Activated CD4-positive, CD25-positive, alpha-beta regulatory T cell treated with anti-CD3 and anti-CD28 coated beads, Interleukin-2, amount 50 U/mL, for 24 hours (primary cell): ENCODE measurements at regions not wholly inside any gene's neighbourhood (a gene's known extent, or its start where the extent isn't known, plus 50 kb on each side); places are given as distances from the start of the nearest gene placed in this dataset.

Source experiments
- ATAC-seq, 2 donors: fragments of 150-1000 bp; cut with Tn5 transposase; one replicate each; pipeline ENCODE4 v1.10.0; 2021; ENCODE audit warnings: mild to moderate bottlenecking in 1 of 2, moderate library complexity in 1 of 2

- ATAC-seq: no peak
Measured at GRCh38 chr11:97336064-97336463, 946.3 kb downstream of the JRKL start.

GRCh38 chr11:97345032-97345431 lies 955.2 kb downstream of the JRKL start:
- ATAC-seq: no peak

- ATAC-seq: no peak
Measured at GRCh38 chr11:97349201-97349600, 959.4 kb downstream of the JRKL start.

- ATAC-seq: no peak
Measured at GRCh38 chr11:97351939-97352338, 962.1 kb downstream of the JRKL start.

GRCh38 chr11:97354026-97354425 lies 964.2 kb downstream of the JRKL start:
- ATAC-seq: no peak

- no peak for ATAC-seq
Measured at GRCh38 chr11:97354576-97354975, 964.8 kb downstream of the JRKL start.

GRCh38 chr11:97355230-97355629 lies 965.4 kb downstream of the JRKL start:
- ATAC-seq: no peak

- no peak for ATAC-seq
Measured at GRCh38 chr11:97356144-97356543, 966.3 kb downstream of the JRKL start.

GRCh38 chr11:97359016-97359415 lies 969.2 kb downstream of the JRKL start:
- ATAC-seq: no peak

GRCh38 chr11:97361812-97362378 lies 972.1 kb downstream of the JRKL start:
- no peak for ATAC-seq

- no peak for ATAC-seq
Measured at GRCh38 chr11:97363331-97363730, 973.5 kb downstream of the JRKL start.

GRCh38 chr11:97364047-97364446 lies 974.2 kb downstream of the JRKL start:
- no peak for ATAC-seq

GRCh38 chr11:97367406-97368083 lies 977.7 kb downstream of the JRKL start:
- no peak for ATAC-seq

GRCh38 chr11:97389270-97389669 lies 999.5 kb downstream of the JRKL start:
- ATAC-seq: no peak

GRCh38 chr11:97398246-97398645 lies 1008.4 kb downstream of the JRKL start:
- no peak for ATAC-seq

- ATAC-seq: no peak
Measured at GRCh38 chr11:97409141-97409540, 1019.3 kb downstream of the JRKL start.

GRCh38 chr11:97414801-97415200 lies 1025.0 kb downstream of the JRKL start:
- no peak for ATAC-seq

- ATAC-seq: no peak
Measured at GRCh38 chr11:97419729-97420128, 1029.9 kb downstream of the JRKL start.

GRCh38 chr11:97428247-97428790 lies 1038.5 kb downstream of the JRKL start:
- ATAC-seq: no peak

- no peak for ATAC-seq
Measured at GRCh38 chr11:97430877-97431276, 1041.1 kb downstream of the JRKL start.

GRCh38 chr11:97432926-97433325 lies 1043.1 kb downstream of the JRKL start:
- no peak for ATAC-seq

GRCh38 chr11:97445561-97445960 lies 1055.7 kb downstream of the JRKL start:
- ATAC-seq: no peak

GRCh38 chr11:97451441-97451840 lies 1061.6 kb downstream of the JRKL start:
- ATAC-seq: no peak

GRCh38 chr11:97454988-97455387 lies 1065.2 kb downstream of the JRKL start:
- no peak for ATAC-seq

GRCh38 chr11:97460091-97460490 lies 1070.3 kb downstream of the JRKL start:
- ATAC-seq: no peak
